ENCODE measurements at regions not wholly inside any gene's neighbourhood (a gene's known extent, or its start where the extent isn't known, plus 50 kb on each side); places are given as distances from the start of the nearest gene placed in this dataset.

DNA sequence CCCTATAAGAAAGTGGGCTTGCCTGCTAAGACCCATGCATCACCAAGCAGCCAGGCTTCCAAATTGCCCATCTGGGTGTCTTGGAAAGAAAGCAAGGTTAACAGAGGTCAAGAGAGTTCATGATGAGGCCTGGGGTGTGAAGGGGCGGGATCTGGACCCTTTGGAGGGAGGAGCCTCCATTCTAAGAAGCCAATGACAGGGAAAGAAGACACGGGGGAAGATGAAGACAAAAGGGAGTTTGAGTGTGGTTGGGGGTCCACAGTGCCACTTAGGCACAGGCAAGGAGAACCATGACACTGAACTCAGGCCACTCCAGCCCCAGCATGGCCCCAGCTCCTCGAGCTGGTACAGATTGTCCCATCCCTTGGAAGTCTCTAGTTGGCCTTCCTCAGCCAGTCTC, 350.2 kb upstream of the TSHZ3 start:
- no peaks in the 10 kb centered on the region for H3K27me3 ChIP-seq (ENCODE audit: insufficient read depth)
- H3K4me1 ChIP-seq (ENCODE audit: control insufficient read depth in 1 of 2, insufficient read depth in 2 of 2, low read depth in 1 of 2, low read length in 1 of 2), result no peaks in the 10 kb centered on the region
- H3K9ac ChIP-seq, result no peak overlapping the region
- POLR2A ChIA-PET, result no interaction called here
- H3K36me3 ChIP-seq (replicated peaks in 1 of 2; ENCODE audit: control insufficient read depth in 1 of 2, insufficient read depth in 2 of 2, low read length in 1 of 2), result no peaks in the 10 kb centered on the region
- no peak overlapping the region for H3K4me2 ChIP-seq
- H4K20me1 ChIP-seq (ENCODE audit: insufficient read depth), result no peaks in the 10 kb centered on the region
- no peak overlapping the region for H3K4me3 ChIP-seq (ENCODE audit: low read depth in 2 of 2, low read length in 1 of 2)
- no peak overlapping the region for H2AFZ ChIP-seq (ENCODE audit: low read depth)
- no peaks in the 10 kb centered on the region for H3K9me2 ChIP-seq
- CTCF ChIA-PET, result no interaction called here
- DNase-seq, result no peak
- H3K9me3 ChIP-seq, result no peaks in the 10 kb centered on the region
- 2% methylated on average over 3 of the region's 3 CpGs for WGBS (ENCODE audit: low lambda C conversion rate)
- H3K79me2 ChIP-seq (ENCODE audit: insufficient read depth), result no peaks in the 10 kb centered on the region
- H3F3A ChIP-seq (replicated peaks; ENCODE audit: insufficient read depth), result no peaks in the 10 kb centered on the region
- H3K27ac ChIP-seq (ENCODE audit: low read depth in 2 of 2, low read length in 1 of 2), result no peak overlapping the region
- TF ChIP-seq, protein P1, sequence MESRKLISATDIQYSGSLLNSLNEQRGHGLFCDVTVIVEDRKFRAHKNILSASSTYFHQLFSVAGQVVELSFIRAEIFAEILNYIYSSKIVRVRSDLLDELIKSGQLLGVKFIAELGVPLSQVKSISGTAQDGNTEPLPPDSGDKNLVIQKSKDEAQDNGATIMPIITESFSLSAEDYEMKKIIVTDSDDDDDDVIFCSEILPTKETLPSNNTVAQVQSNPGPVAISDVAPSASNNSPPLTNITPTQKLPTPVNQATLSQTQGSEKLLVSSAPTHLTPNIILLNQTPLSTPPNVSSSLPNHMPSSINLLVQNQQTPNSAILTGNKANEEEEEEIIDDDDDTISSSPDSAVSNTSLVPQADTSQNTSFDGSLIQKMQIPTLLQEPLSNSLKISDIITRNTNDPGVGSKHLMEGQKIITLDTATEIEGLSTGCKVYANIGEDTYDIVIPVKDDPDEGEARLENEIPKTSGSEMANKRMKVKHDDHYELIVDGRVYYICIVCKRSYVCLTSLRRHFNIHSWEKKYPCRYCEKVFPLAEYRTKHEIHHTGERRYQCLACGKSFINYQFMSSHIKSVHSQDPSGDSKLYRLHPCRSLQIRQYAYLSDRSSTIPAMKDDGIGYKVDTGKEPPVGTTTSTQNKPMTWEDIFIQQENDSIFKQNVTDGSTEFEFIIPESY (IDR thresholded peaks at IDR 0.05; ENCODE audit: borderline replicate concordance, low read depth), result no peak

DNA sequence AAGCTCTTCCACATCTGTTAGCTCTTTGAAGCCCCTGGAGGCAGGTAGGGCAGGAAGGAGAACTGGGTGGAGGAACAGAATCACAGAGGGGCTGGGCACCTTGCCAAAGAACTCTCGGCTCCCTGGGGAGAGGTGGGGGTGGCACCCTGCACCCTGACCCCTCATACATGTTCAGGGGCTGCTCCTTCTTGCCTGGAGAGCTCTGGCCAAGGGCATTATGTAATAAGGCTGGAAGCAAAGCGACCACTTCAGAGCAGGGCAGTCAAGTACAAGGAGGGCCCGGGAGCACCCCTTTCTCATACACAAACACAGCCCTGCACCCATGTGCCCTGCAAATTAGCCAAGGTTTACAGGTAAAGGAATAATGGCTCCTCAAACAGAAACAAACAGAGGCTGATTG, 351.9 kb upstream of the TSHZ3 start:
- H3K4me3 ChIP-seq (ENCODE audit: low read depth in 2 of 2, low read length in 1 of 2), result no peak overlapping the region
- H3K9ac ChIP-seq, result no peak overlapping the region
- H3K27me3 ChIP-seq (ENCODE audit: insufficient read depth), result no peaks in the 10 kb centered on the region
- H3K9me3 ChIP-seq, result no peaks in the 10 kb centered on the region
- POLR2A ChIA-PET, result no interaction called here
- no peak overlapping the region for H3K27ac ChIP-seq (ENCODE audit: low read depth in 2 of 2, low read length in 1 of 2)
- no peaks in the 10 kb centered on the region for H3K36me3 ChIP-seq (replicated peaks in 1 of 2; ENCODE audit: control insufficient read depth in 1 of 2, insufficient read depth in 2 of 2, low read length in 1 of 2)
- CTCF ChIA-PET, result interaction anchor here (0.7 to 1.0 kb wide), 2 partner anchors 14 to 343 kb away, joined by 3 read pairs; no protein-coding TSS in a partner anchor
- no peaks in the 10 kb centered on the region for H3K9me2 ChIP-seq
- no peak overlapping the region for H3K4me2 ChIP-seq
- DNase-seq, result no peak
- H4K20me1 ChIP-seq (ENCODE audit: insufficient read depth), result no peaks in the 10 kb centered on the region
- H2AFZ ChIP-seq (ENCODE audit: low read depth), result no peak overlapping the region
- H3F3A ChIP-seq (replicated peaks; ENCODE audit: insufficient read depth), result no peaks in the 10 kb centered on the region
- TF ChIP-seq POLR2AphosphoS5 (IDR thresholded peaks at IDR 0.05; ENCODE audit: low read depth, low read length) (no peak), TAF1 (IDR thresholded peaks at IDR 0.05; ENCODE audit: borderline replicate concordance, low read depth, low read length) (no peak), TCF12 (IDR thresholded peaks at IDR 0.05) (no peak), TEAD4 (IDR thresholded peaks at IDR 0.05; ENCODE audit: borderline replicate concordance, insufficient read depth) (no peak), GABPA (IDR thresholded peaks at IDR 0.05; ENCODE audit: low read depth) (no peak), YY1 (IDR thresholded peaks at IDR 0.05; ENCODE audit: low read depth) (no peak), MXI1 (IDR thresholded peaks at IDR 0.05; ENCODE audit: low read depth, low read length) (no peak), SIN3A (IDR thresholded peaks at IDR 0.05; ENCODE audit: borderline replicate concordance, low read depth, low read length) (no peak), FOSL2 (IDR thresholded peaks at IDR 0.05; ENCODE audit: borderline replicate concordance, low read depth) (no peak), NFIC (IDR thresholded peaks at IDR 0.05; ENCODE audit: borderline replicate concordance) (no peak), JUND (IDR thresholded peaks at IDR 0.05) (no peak)
- TF ChIP-seq, protein P2, sequence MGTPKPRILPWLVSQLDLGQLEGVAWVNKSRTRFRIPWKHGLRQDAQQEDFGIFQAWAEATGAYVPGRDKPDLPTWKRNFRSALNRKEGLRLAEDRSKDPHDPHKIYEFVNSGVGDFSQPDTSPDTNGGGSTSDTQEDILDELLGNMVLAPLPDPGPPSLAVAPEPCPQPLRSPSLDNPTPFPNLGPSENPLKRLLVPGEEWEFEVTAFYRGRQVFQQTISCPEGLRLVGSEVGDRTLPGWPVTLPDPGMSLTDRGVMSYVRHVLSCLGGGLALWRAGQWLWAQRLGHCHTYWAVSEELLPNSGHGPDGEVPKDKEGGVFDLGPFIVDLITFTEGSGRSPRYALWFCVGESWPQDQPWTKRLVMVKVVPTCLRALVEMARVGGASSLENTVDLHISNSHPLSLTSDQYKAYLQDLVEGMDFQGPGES (IDR thresholded peaks at IDR 0.05; ENCODE audit: low read depth, low read length), result no peak
- TF ChIP-seq, protein P3, sequence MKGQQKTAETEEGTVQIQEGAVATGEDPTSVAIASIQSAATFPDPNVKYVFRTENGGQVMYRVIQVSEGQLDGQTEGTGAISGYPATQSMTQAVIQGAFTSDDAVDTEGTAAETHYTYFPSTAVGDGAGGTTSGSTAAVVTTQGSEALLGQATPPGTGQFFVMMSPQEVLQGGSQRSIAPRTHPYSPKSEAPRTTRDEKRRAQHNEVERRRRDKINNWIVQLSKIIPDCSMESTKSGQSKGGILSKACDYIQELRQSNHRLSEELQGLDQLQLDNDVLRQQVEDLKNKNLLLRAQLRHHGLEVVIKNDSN (IDR thresholded peaks at IDR 0.05; ENCODE audit: borderline replicate concordance, low read depth), result no peak
- no peaks in the 10 kb centered on the region for H3K4me1 ChIP-seq (ENCODE audit: control insufficient read depth in 1 of 2, insufficient read depth in 2 of 2, low read depth in 1 of 2, low read length in 1 of 2)
- 7% methylated on average over 3 of the region's 3 CpGs for WGBS (ENCODE audit: low lambda C conversion rate)
- H3K79me2 ChIP-seq (ENCODE audit: insufficient read depth), result no peaks in the 10 kb centered on the region

All from SK-N-SH (cell line).